Right ventricle myocardium superior (tissue), 1 donor: ENCODE measurements at regions not wholly inside any gene's neighbourhood (a gene's known extent, or its start where the extent isn't known, plus 50 kb on each side); places are given as distances from the start of the nearest gene placed in this dataset.
"Not testable (repeated sequence)": the region's sequence is repeated elsewhere in the genome, so short reads cannot be mapped to it uniquely, and the experiment has no call there.

Experiments
- ATAC-seq: fragments of 200-7000 bp; cut with Tn5 transposase; one replicate; pipeline ENCODE4 v1.9.1; 2020; ENCODE audit warnings: mild to moderate bottlenecking; ENCODE audit not compliant: poor library complexity
- DNase-seq: peaks from one replicate; pipeline ENCODE4 v3.0.0-alpha.2; 2020
- intact Hi-C: fragments of 100-400 bp; cut with DNase I; formaldehyde crosslinking; loops from one replicate; pipeline ENCODE4 v1.11.2; 2022
- donor health status: DM: no; HTN: yes; CAD: no; lungs with severe emphysema.

DNA sequence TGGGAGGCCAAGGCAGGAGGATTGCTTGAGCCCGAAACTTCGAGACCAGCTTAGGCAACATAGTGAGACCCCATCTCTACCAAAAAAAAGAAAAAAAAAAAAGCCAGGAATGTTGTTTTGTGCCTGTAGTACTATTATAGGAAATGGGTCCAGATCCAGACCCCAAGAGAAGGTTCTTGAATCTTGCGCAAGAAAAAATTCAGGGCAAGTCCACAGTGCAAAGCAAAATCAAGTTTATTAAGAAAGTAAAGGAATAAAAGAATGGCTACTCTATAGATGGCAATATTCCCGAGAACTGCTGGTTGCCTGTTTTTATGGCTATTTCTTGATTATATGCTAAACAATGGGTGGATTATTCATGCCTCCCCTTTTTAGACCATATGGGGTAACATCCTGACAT, 51.2 kb upstream of the RDX start:
- intact Hi-C loops = no loop called here
- DNase-seq (no peak), ATAC-seq (no peak)

- intact Hi-C loops = no loop called here
- no peak for ATAC-seq
- no peak for DNase-seq
Measured at GRCh38 chr11:110349138-110349996, 53.0 kb upstream of the RDX start.

DNA sequence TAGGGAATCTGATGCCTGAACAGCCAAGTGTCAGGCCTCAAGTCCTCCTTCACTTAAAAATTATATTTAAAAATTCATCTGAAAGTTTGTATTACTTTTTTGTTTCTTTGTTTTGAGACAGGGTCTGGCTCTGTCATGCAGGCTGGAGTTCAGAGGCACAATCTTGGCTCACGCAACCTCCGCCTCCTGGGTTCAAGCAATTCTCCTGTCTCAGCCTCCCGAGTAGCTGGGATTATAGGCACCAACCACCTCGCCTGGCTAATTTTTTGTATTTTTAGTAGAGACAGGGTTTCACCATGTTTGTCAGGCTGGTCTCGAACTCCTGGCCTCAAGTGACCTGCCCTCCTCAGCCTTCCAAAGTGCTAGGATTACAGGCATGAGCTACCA, 53.6 kb upstream of the RDX start:
- intact Hi-C loops, ATAC-seq, DNase-seq: not testable (repeated sequence)

GRCh38 chr11:110355011-110355744, 58.8 kb upstream of the RDX start:
- ATAC-seq (no peak), DNase-seq (no peak)
- intact Hi-C loops = no loop called here

- no peak for ATAC-seq
- intact Hi-C loops = no loop called here
- DNase-seq = no peak
Measured at GRCh38 chr11:110356762-110357671, 60.6 kb upstream of the RDX start.

GRCh38 chr11:110358336-110358735, 61.9 kb upstream of the RDX start:
- ATAC-seq (no peak), DNase-seq (no peak)
- intact Hi-C loops = no loop called here

DNA sequence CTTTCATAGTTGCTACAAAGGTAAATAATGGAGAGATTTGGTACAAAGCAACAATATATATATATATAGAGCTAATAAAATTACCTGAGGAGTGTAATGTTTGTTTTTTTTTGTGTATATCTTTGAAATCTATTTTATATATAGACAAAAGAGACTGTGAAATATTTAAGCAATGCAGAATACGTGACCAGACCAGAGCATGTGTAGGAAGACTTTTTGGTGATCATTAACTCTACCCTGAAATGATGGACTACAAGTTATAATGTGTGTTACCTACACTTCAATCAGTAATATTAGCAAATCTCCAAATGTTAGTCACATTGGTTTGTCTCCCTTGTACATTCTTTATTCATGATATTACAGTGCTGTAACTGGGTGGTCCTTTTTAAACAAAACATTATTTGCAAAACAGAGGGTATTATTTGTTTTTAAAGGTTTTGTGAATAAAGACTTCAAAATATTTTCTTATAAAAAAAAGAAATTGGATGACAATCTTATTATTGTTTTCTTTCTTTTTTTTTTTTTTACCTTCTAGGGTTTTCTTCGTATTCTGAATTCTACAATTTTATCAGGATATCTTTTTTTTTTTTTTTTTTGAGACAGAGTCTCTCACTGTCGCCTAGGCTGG, 64.5 kb upstream of the RDX start:
- DNase-seq, ATAC-seq: not testable (repeated sequence)
- intact Hi-C loops = loop anchor here (10.0 kb wide), 1 partner anchor 66 kb away; the partner anchor contains the start of gene RDX

DNA sequence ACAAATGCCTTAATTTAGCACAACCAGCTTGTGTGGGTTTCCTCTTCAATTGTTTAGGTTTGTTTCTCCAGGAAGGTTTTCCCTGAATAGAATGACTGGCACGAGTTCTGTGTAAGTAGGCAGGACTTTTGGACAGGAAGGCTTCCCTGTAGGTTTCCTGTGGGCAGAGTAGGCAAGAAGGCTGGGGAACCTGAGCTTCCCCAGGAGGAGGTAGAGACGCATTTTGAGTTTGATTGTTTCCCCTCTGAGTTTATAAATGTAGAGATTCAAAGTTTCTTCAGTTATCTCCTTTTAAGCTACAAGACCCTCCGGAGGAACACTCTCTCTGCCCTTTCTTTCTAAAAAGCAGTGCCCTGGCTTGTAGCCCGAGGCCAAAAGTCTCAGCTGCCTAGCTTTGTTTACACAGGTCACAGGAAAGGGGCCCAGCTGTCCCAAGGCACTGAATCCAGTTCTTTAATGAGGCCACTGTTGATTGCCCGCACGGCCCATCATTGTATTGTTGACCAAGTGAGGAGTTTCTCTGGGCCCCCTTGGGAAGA, 66.6 kb upstream of the RDX start:
- peak; percentile 40 for DNase-seq
- intact Hi-C loops = loop anchor here (10.0 kb wide), 1 partner anchor 68 kb away; the partner anchor contains the start of gene RDX
- no peak for ATAC-seq

- intact Hi-C loops = loop anchor here (5.0 to 10.0 kb wide), 2 partner anchors 71 to 164 kb away; partner anchors contain the start of gene RDX
- DNase-seq (peak; percentile 68), ATAC-seq (peak; percentile 90)
Measured at GRCh38 chr11:110366291-110366690, 63.5 kb upstream of the FDX1 start.

DNA sequence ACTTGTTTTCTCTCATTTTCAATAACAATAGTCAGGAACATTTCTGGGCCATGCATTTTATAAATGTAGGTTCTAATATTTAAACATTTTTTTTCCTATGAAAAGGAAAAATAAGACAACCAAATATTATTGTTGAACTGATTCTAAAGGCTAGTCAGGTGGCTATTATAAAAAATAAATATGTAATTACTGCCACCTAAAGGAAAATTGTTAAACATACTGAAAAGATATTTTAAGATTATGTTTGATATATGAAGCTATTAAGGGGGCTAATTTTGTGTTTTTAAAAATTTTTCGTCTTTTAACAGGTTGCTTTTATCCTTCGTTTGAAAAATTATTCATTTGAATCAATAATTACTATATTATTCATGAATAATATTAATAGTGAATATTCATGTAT, 62.2 kb upstream of the FDX1 start:
- no peak for DNase-seq
- no peak for ATAC-seq

GRCh38 chr11:110371084-110371483, 58.7 kb upstream of the FDX1 start:
- ATAC-seq (no peak), DNase-seq (no peak)
- intact Hi-C loops = no loop called here

More for the DNA sequence above, 62.2 kb upstream of the FDX1 start:
- intact Hi-C loops = loop anchor here (5.0 to 10.0 kb wide), 2 partner anchors 73 to 165 kb away; partner anchors contain the start of gene RDX

- DNase-seq = no peak
- intact Hi-C loops = no loop called here
- ATAC-seq = no peak
Measured at GRCh38 chr11:110373051-110373702, 56.6 kb upstream of the FDX1 start.

DNA sequence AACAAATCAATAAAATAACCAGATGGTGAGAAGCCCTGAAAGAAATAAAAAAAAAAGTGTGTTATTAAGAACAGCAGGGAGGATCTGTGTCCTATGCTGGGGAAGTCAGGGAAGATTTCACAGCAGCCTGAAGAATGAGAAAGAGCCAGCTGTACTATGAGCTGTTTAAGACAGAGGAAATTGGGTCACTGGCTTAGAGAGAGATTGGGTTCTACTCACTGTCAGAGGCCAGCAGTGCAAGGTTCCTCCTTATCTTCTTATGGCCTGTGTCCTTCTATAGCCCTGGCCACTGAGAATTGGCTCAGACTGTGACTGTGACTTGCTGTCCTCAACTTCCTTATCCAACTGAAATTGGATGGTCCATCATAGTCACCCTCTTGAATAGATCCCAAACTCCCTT, 54.8 kb upstream of the FDX1 start:
- intact Hi-C loops = loop anchor here (5.0 kb wide), 1 partner anchor 52 kb away; the partner anchor contains the start of gene FDX1
- no peak for DNase-seq
- peak; percentile 36 for ATAC-seq

- intact Hi-C loops = loop anchor here (5.0 kb wide), 1 partner anchor 52 kb away; the partner anchor contains the start of gene FDX1
- ATAC-seq (no peak), DNase-seq (no peak)
Measured at GRCh38 chr11:110375351-110375750, 54.4 kb upstream of the FDX1 start.

GRCh38 chr11:110376021-110376420, 53.7 kb upstream of the FDX1 start:
- intact Hi-C loops = loop anchor here (5.0 kb wide), 1 partner anchor 51 kb away; the partner anchor contains the start of gene FDX1
- DNase-seq (no peak), ATAC-seq (no peak)

GRCh38 chr11:110376711-110377324, 52.9 kb upstream of the FDX1 start:
- DNase-seq (peak; percentile 74), ATAC-seq (peak; percentile 88)
- intact Hi-C loops = loop anchor here (5.0 kb wide), 1 partner anchor 50 kb away; the partner anchor contains the start of gene FDX1

DNA sequence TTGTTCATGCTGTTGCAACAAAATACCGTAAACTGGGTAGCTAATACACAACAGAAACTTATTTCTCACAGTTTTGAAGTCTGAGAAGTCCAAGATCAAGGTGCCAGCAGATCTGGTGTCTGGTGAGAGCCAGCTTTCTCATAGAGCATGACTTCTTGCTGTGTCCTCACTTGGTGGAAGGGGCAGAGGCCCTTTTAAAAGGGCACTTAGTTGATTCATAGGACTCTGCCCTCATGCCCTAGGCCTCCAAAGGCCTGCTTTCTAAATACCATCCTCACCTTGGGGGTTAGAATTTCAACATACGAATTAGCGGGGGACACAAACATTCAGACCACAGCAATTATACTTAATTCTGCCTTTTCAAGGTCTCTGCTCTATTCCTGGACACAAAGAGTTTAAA, 52.3 kb upstream of the FDX1 start:
- ATAC-seq (no peak), DNase-seq (no peak)
- intact Hi-C loops = loop anchor here (5.0 kb wide), 1 partner anchor 50 kb away; the partner anchor contains the start of gene FDX1
